AG04450 (cell line): ENCODE measurements at regions not wholly inside any gene's neighbourhood (a gene's known extent, or its start where the extent isn't known, plus 50 kb on each side); places are given as distances from the start of the nearest gene placed in this dataset.

Experiments
- CTCF ChIA-PET: fragments of 300-600, 350-600 bp; formaldehyde crosslinking; extraction: SDS; loops from one replicate; lab custom pipeline; 2022; ENCODE audit warnings: antibody characterized with exemption, inconsistent platforms; lab: Charles Lee
- POLR2A ChIA-PET: fragments of 350-600 bp; formaldehyde crosslinking; extraction: SDS; loops from one replicate; lab custom pipeline; 2021; ENCODE audit warnings: antibody characterized with exemption, inconsistent platforms; lab: Yijun Ruan, JAX
- DNase-seq: peaks from one replicate; pipeline ENCODE4 v3.0.0-alpha.2; 2011; ENCODE audit warnings: low read depth, low spot score
- H3K27ac ChIP-seq: one replicate; pipeline ENCODE4 v1.5.1; 2012; ENCODE audit warnings: low read depth, low read length, control low read depth
- H3K27me3 ChIP-seq: one replicate; pipeline ENCODE4 v1.6.0; 2012; ENCODE audit warnings: low read length; ENCODE audit not compliant: control insufficient read depth, insufficient read depth
- H3K4me3 ChIP-seq: 2 replicates; pipeline ENCODE4 v1.5.1; 2011; ENCODE audit warnings: mild to moderate bottlenecking, low read depth, low read length, control low read depth
- H3K9me3 ChIP-seq: 2 replicates; pipeline ENCODE4 v1.5.1; 2012; ENCODE audit warnings: low read length; ENCODE audit not compliant: control insufficient read depth, insufficient read depth
- CTCF ChIP-seq: IDR thresholded peaks from 2 replicates; pipeline ENCODE4 v1.5.1; 2011; ENCODE audit warnings: low read depth, low read length, control low read depth, inconsistent platforms

- Histone ChIP-seq H3K27me3 (no peaks in the 10 kb centered on the region), H3K4me3 (no peak overlapping the region), H3K27ac (no peak overlapping the region), H3K9me3 (no peaks in the 10 kb centered on the region)
- POLR2A ChIA-PET, result no interaction called here
- CTCF ChIA-PET, result no interaction called here
- TF ChIP-seq CTCF, result no peak
- no peak for DNase-seq
Observed at GRCh38 chr2:106976548-106976947, 90.6 kb upstream of the ST6GAL2 start.

- no peak overlapping the region for H3K27ac ChIP-seq
- DNase-seq, result peak; percentile 37
- no peaks in the 10 kb centered on the region for H3K27me3 ChIP-seq
Observed at GRCh38 chr2:106977717-106978116, 91.8 kb upstream of the ST6GAL2 start.

GRCh38 chr2:106978647-106979046, 92.7 kb upstream of the ST6GAL2 start:
- POLR2A ChIA-PET, result no interaction called here
- Histone ChIP-seq H3K27me3 (no peaks in the 10 kb centered on the region), H3K9me3 (no peaks in the 10 kb centered on the region), H3K27ac (no peak overlapping the region), H3K4me3 (no peak overlapping the region)
- CTCF ChIA-PET, result no interaction called here
- no peak for DNase-seq
- TF ChIP-seq CTCF, result no peak

More at GRCh38 chr2:106977717-106978116, 91.8 kb upstream of the ST6GAL2 start:
- POLR2A ChIA-PET, result no interaction called here
- CTCF ChIA-PET, result no interaction called here
- TF ChIP-seq CTCF, result no peak
- H3K9me3 ChIP-seq, result no peaks in the 10 kb centered on the region
- no peak overlapping the region for H3K4me3 ChIP-seq

- POLR2A ChIA-PET, result no interaction called here
Observed at GRCh38 chr2:106981491-106981890, 95.5 kb upstream of the ST6GAL2 start.

GRCh38 chr2:106982350-106982749, 96.4 kb upstream of the ST6GAL2 start:
- no peaks in the 10 kb centered on the region for H3K9me3 ChIP-seq
- H3K4me3 ChIP-seq, result no peak overlapping the region
- H3K27ac ChIP-seq, result no peak overlapping the region
- TF ChIP-seq CTCF, result no peak
- DNase-seq, result no peak
- CTCF ChIA-PET, result interaction anchor here (1.4 kb wide), 1 partner anchor 22 kb away, joined by 5 read pairs; no protein-coding TSS in a partner anchor
- H3K27me3 ChIP-seq, result no peaks in the 10 kb centered on the region
- POLR2A ChIA-PET, result no interaction called here

More at GRCh38 chr2:106981491-106981890, 95.5 kb upstream of the ST6GAL2 start:
- Histone ChIP-seq H3K9me3 (no peaks in the 10 kb centered on the region), H3K27ac (no peak overlapping the region), H3K4me3 (no peak overlapping the region), H3K27me3 (no peaks in the 10 kb centered on the region)
- TF ChIP-seq CTCF, result no peak
- DNase-seq, result no peak
- CTCF ChIA-PET, result interaction anchor here (1.4 kb wide), 1 partner anchor 21 kb away, joined by 5 read pairs; no protein-coding TSS in a partner anchor
